Tibial nerve (tissue), 3 donors: ENCODE measurements at regions not wholly inside any gene's neighbourhood (a gene's known extent, or its start where the extent isn't known, plus 50 kb on each side); places are given as distances from the start of the nearest gene placed in this dataset.

ENCODE experiments used
- POLR2A ChIP-seq, 2 donors: fragments of 450-650 bp; IDR thresholded peaks; one replicate each; pipeline ENCODE4 v1.6.1; 2017; ENCODE audit warnings: antibody characterized with exemption in 2 of 2, mild to moderate bottlenecking in 2 of 2, moderate library complexity in 2 of 2
- TF ChIP-seq, protein P1 (sequence below), 5 experiments: fragments of 200-600 bp in 3 of 5; fragments of 450-650 bp in 2 of 5; sonication (generic) in 3 of 5; IDR thresholded peaks; one replicate each; pipeline ENCODE4 v1.5.1; 2016 to 2019; ENCODE audit warnings: antibody characterized with exemption in 5 of 5, mild to moderate bottlenecking in 3 of 5, moderate library complexity in 2 of 5

DNA sequence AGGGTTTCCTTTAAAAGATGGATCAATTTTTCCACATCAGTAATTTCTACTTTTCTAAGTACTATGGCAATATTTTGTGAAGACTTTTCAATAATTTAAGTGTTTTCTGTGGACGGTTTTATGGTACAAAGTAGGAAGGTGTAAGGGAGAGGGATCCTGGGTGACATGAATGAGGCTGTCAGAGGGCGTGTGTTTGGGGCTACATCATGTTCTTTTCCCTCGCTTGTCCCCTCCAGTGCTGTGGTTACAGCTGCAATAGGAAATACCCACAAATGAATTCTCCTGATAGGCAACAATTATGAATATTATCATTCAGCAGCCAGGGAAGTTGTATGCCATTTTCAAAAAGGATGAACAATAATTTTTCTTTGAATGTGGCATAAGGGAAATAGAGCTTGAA lies 83.8 kb downstream of the CAVIN4 start:
- TF ChIP-seq, protein P1, sequence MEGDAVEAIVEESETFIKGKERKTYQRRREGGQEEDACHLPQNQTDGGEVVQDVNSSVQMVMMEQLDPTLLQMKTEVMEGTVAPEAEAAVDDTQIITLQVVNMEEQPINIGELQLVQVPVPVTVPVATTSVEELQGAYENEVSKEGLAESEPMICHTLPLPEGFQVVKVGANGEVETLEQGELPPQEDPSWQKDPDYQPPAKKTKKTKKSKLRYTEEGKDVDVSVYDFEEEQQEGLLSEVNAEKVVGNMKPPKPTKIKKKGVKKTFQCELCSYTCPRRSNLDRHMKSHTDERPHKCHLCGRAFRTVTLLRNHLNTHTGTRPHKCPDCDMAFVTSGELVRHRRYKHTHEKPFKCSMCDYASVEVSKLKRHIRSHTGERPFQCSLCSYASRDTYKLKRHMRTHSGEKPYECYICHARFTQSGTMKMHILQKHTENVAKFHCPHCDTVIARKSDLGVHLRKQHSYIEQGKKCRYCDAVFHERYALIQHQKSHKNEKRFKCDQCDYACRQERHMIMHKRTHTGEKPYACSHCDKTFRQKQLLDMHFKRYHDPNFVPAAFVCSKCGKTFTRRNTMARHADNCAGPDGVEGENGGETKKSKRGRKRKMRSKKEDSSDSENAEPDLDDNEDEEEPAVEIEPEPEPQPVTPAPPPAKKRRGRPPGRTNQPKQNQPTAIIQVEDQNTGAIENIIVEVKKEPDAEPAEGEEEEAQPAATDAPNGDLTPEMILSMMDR (IDR thresholded peaks at IDR 0.05) = no peak
- no peak for TF ChIP-seq POLR2A (IDR thresholded peaks at IDR 0.05)
